IPS-15b (cell line): ENCODE measurements at regions not wholly inside any gene's neighbourhood (a gene's known extent, or its start where the extent isn't known, plus 50 kb on each side); places are given as distances from the start of the nearest gene placed in this dataset.

ENCODE experiments used
- H3K27me3 ChIP-seq: one replicate; pipeline ENCODE4 v1.6.1; 2013; ENCODE audit warnings: low read length; ENCODE audit not compliant: control insufficient read depth, insufficient read depth
- H3K36me3 ChIP-seq: one replicate; pipeline ENCODE4 v1.6.1; 2013; ENCODE audit warnings: low read length; ENCODE audit not compliant: control insufficient read depth, insufficient read depth
- H3K4me1 ChIP-seq: one replicate; pipeline ENCODE4 v1.6.1; 2013; ENCODE audit warnings: mild to moderate bottlenecking, low read length; ENCODE audit not compliant: control insufficient read depth, insufficient read depth
- H3K4me3 ChIP-seq: one replicate; pipeline ENCODE4 v1.5.1; 2013; ENCODE audit warnings: low read depth, low read length
- H3K9ac ChIP-seq: one replicate; pipeline ENCODE4 v1.6.1; 2013; ENCODE audit warnings: low read depth, mild to moderate bottlenecking, low read length
- H3K9me3 ChIP-seq: one replicate; pipeline ENCODE4 v1.6.1; 2013; ENCODE audit warnings: mild to moderate bottlenecking, low read length; ENCODE audit not compliant: control insufficient read depth, insufficient read depth

- no peaks in the 10 kb centered on the region for H3K36me3 ChIP-seq
- H3K4me3 ChIP-seq: no peak overlapping the region
- H3K9me3 ChIP-seq: no peaks in the 10 kb centered on the region
- no peaks in the 10 kb centered on the region for H3K27me3 ChIP-seq
- no peaks in the 10 kb centered on the region for H3K4me1 ChIP-seq
- no peak overlapping the region for H3K9ac ChIP-seq
These were observed 403.6 kb upstream of the CHRM3 start for GRCh38 chr1:238982736-238983135.

GRCh38 chr1:238981317-238981933, 404.9 kb upstream of the CHRM3 start:
- H3K9ac ChIP-seq: no peak overlapping the region
- H3K4me1 ChIP-seq: no peaks in the 10 kb centered on the region
- H3K4me3 ChIP-seq: no peak overlapping the region

GRCh38 chr1:238980053-238980452, 406.3 kb upstream of the CHRM3 start:
- Histone ChIP-seq H3K4me3 (no peak overlapping the region), H3K36me3 (no peaks in the 10 kb centered on the region), H3K4me1 (no peaks in the 10 kb centered on the region), H3K27me3 (no peaks in the 10 kb centered on the region), H3K9me3 (no peaks in the 10 kb centered on the region), H3K9ac (no peak overlapping the region)

More at GRCh38 chr1:238981317-238981933, 404.9 kb upstream of the CHRM3 start:
- H3K9me3 ChIP-seq: no peaks in the 10 kb centered on the region
- H3K36me3 ChIP-seq: no peaks in the 10 kb centered on the region
- H3K27me3 ChIP-seq: no peaks in the 10 kb centered on the region

- Histone ChIP-seq H3K4me1 (no peaks in the 10 kb centered on the region), H3K9ac (no peak overlapping the region), H3K4me3 (no peak overlapping the region), H3K9me3 (no peaks in the 10 kb centered on the region), H3K27me3 (no peaks in the 10 kb centered on the region), H3K36me3 (no peaks in the 10 kb centered on the region)
These were observed 421.7 kb upstream of the CHRM3 start for GRCh38 chr1:238964631-238965030.

- H3K4me1 ChIP-seq: no peaks in the 10 kb centered on the region
- no peak overlapping the region for H3K4me3 ChIP-seq
- H3K9me3 ChIP-seq: no peaks in the 10 kb centered on the region
- H3K9ac ChIP-seq: no peak overlapping the region
- no peaks in the 10 kb centered on the region for H3K36me3 ChIP-seq
- H3K27me3 ChIP-seq: no peaks in the 10 kb centered on the region
These were observed 423.4 kb upstream of the CHRM3 start for GRCh38 chr1:238962941-238963340.

- H3K9me3 ChIP-seq: no peaks in the 10 kb centered on the region
These were observed 424.6 kb upstream of the CHRM3 start for GRCh38 chr1:238961790-238962189.

GRCh38 chr1:238960071-238960470, 426.3 kb upstream of the CHRM3 start:
- H3K4me1 ChIP-seq: no peaks in the 10 kb centered on the region

More at GRCh38 chr1:238961790-238962189, 424.6 kb upstream of the CHRM3 start:
- Histone ChIP-seq H3K4me3 (no peak overlapping the region), H3K27me3 (no peaks in the 10 kb centered on the region), H3K36me3 (no peaks in the 10 kb centered on the region), H3K9ac (no peak overlapping the region), H3K4me1 (no peaks in the 10 kb centered on the region)

GRCh38 chr1:238955934-238956333, 430.4 kb upstream of the CHRM3 start:
- Histone ChIP-seq H3K9ac (no peak overlapping the region), H3K9me3 (no peaks in the 10 kb centered on the region), H3K4me1 (no peaks in the 10 kb centered on the region), H3K36me3 (no peaks in the 10 kb centered on the region), H3K4me3 (no peak overlapping the region), H3K27me3 (no peaks in the 10 kb centered on the region)

More at GRCh38 chr1:238960071-238960470, 426.3 kb upstream of the CHRM3 start:
- no peaks in the 10 kb centered on the region for H3K36me3 ChIP-seq
- no peaks in the 10 kb centered on the region for H3K27me3 ChIP-seq
- H3K4me3 ChIP-seq: no peak overlapping the region
- H3K9me3 ChIP-seq: no peaks in the 10 kb centered on the region
- no peak overlapping the region for H3K9ac ChIP-seq

- Histone ChIP-seq H3K9ac (no peak overlapping the region), H3K4me1 (no peaks in the 10 kb centered on the region), H3K4me3 (no peak overlapping the region), H3K27me3 (no peaks in the 10 kb centered on the region), H3K9me3 (no peaks in the 10 kb centered on the region), H3K36me3 (no peaks in the 10 kb centered on the region)
These were observed 431.5 kb upstream of the CHRM3 start for GRCh38 chr1:238954865-238955264.

- Histone ChIP-seq H3K9me3 (no peaks in the 10 kb centered on the region), H3K36me3 (no peaks in the 10 kb centered on the region), H3K9ac (no peak overlapping the region)
These were observed 432.8 kb upstream of the CHRM3 start for GRCh38 chr1:238953448-238954010.

GRCh38 chr1:238951809-238952208, 434.6 kb upstream of the CHRM3 start:
- H3K27me3 ChIP-seq: no peaks in the 10 kb centered on the region
- H3K4me1 ChIP-seq: no peaks in the 10 kb centered on the region
- no peaks in the 10 kb centered on the region for H3K9me3 ChIP-seq
- H3K36me3 ChIP-seq: no peaks in the 10 kb centered on the region
- H3K4me3 ChIP-seq: no peak overlapping the region
- no peak overlapping the region for H3K9ac ChIP-seq

More at GRCh38 chr1:238953448-238954010, 432.8 kb upstream of the CHRM3 start:
- no peaks in the 10 kb centered on the region for H3K27me3 ChIP-seq
- H3K4me1 ChIP-seq: no peaks in the 10 kb centered on the region
- no peak overlapping the region for H3K4me3 ChIP-seq

GRCh38 chr1:238950784-238951183, 435.6 kb upstream of the CHRM3 start:
- Histone ChIP-seq H3K27me3 (no peaks in the 10 kb centered on the region), H3K9ac (no peak overlapping the region), H3K36me3 (no peaks in the 10 kb centered on the region), H3K9me3 (no peaks in the 10 kb centered on the region), H3K4me1 (no peaks in the 10 kb centered on the region), H3K4me3 (no peak overlapping the region)
